HG03575 (cell line): ENCODE measurements at regions not wholly inside any gene's neighbourhood (a gene's known extent, or its start where the extent isn't known, plus 50 kb on each side); places are given as distances from the start of the nearest gene placed in this dataset.

ENCODE experiments used
- ATAC-seq: cut with Tn5 transposase; IDR thresholded peaks from one replicate; pipeline ENCODE4 v1.9.1; 2021; ENCODE audit not compliant: unreplicated experiment, insufficient number of reproducible peaks, low FRiP score; ENCODE audit errors: extremely low read depth

- ATAC-seq = no peak
Measured at GRCh38 chr12:118589162-118589561, 212.8 kb downstream of the SUDS3 start.

DNA sequence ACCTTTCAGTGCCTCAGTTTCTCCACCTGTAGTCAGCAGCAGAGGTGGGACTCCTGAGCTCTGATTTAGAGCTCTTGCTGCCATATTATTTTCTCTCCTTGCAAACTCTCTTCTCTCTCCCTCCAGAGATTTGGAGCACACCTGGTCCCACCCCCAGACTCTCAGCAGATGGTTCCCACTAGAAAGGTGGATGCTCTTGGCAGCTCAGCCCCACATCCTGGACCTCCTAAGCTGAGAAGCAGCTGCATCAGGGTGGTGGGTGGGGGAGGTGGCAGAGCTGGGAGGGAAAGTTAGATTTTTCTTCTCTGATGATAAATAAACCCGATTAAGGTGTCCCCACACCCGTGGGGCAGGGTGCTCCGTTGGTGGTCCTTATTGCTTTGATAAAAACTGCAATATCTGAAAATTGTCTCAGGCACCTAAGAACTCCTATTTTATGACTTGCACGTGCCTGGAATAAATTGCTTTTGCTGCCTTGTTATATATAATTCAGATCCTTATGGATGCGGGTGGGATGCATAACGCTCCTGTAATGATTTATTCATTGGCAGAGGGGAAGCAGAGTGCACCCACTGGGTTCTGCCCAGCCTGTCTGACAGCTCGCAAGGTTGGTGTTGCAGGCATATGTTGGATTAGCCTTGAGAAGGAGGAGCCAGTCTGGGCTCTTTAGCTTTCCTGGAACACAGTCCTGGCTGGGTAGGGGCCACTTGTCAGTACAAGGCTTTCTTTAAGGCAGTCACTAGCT is 214.2 kb downstream of the SUDS3 start:
- ATAC-seq = no peak

DNA sequence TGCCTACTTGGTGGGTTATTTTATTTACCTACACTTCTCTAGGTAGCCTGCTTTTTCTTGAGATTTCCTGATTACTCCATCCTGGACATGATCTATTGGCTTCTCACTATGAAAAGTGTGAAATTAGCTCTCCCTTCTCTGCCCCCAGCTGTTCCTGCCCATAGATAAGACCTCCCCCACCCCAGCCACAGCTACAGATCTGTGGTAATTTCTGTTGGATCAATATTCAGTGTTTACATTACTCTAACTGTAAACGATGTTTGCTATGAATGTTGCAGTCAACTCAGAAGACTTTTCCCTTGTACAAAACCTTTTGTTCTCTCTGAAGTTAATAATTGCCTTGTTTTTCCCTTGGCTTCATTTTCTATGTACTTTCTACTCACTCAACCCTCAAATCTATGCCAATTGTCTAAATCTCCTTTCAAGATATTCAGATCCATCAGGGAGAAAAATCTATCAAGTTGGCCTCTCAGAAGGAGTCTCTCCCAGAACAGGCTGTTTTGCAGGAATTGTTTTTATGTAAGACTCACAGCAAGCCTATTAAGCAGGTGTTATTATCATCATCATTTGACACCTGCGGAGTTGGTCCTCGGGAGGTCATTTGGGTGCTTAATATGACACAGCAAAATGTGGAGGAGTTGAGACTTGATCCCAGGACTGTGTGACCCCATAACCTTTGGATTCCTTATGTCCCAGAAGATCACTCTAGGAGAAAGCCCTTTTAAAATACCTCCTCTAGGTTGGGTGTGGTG is 227.4 kb downstream of the SUDS3 start:
- no peak for ATAC-seq

DNA sequence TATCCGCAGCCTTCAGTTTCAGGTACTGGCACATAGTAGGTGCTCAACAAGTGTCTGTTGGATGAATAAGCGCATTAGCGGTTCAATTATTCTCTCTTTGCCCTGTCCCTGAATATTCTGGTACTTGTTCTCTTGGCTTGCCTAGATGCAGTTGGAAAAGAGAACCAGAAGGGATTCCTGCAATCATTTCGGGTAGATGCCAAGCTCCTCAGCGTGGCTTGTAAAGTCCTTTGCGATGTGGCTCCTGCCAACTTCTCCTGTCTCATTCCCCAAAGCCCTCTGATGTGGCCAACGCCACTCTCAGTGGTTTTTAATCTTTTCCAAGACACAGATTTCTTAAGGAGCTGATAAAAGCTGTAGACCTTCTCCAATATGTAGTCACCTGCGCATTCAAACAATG is 230.3 kb downstream of the SUDS3 start:
- ATAC-seq = no peak

DNA sequence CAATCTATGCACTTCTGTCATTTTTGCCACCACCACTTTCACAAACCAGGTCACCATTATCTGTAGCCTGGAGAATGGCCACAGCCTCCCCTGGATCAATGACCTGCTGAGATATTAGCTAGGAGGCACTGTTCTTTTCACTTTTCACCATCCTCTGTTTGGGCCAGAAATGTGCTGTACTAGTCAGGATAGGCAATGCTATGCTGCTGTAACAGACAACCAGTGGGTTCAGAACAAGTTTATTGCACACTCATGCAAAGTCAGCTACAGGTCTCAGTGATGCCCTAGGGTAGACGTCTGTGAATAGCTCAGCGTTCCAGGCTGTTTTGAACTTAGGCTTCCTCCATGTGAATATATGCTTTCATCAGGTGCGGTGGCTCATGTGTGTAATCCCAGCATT is 231.5 kb downstream of the SUDS3 start:
- no peak for ATAC-seq

DNA sequence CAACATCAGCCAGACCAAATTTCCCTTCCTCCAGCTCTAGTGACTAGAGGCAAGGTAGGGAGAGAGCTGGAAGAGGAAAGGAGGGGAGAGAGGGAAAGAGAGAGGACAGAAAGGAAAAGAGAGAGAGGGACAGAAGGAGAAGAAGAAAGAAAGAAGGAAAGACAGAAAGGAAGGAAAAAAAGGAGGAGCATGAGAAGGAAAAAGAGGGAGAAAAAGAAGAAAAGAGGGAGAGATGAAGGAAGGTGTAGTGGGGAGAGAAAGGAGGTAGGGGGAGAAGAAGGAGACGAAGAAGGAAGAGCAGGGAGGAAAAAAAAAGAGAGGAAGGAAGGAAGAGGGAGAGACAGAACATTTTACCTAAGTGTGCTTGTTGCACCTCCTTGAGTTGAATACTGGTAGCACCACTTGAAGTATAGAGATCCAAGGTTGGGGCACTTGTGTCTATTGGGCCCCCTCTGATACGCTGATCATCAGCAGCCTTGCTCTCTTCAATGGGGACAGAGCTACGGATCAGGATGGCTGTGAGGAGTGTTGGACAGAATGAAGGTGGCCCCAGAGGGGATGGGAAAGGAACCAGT is 232.5 kb downstream of the SUDS3 start:
- ATAC-seq = no peak

DNA sequence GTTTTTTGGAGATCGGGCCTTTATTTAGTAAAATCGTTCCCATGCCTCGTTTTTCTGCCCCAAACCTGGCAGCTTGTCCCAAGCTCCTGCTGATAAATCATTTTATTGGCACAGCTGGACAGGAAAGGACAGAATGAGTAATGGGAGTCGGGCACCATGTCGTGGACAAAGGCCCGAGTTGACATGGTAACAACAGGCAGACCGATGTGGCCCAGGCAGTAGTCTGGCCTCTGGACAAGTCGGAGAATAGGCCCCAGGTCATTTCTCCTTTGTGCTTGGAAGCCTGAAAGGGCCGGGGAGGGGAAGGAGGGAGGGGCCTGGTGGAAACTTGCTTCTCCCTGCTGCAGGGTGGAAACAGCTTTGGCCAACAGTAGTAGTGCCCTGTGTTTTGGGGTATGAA is 234.9 kb downstream of the SUDS3 start:
- no peak for ATAC-seq

GRCh38 chr12:118611770-118612169 is 235.4 kb downstream of the SUDS3 start:
- no peak for ATAC-seq

DNA sequence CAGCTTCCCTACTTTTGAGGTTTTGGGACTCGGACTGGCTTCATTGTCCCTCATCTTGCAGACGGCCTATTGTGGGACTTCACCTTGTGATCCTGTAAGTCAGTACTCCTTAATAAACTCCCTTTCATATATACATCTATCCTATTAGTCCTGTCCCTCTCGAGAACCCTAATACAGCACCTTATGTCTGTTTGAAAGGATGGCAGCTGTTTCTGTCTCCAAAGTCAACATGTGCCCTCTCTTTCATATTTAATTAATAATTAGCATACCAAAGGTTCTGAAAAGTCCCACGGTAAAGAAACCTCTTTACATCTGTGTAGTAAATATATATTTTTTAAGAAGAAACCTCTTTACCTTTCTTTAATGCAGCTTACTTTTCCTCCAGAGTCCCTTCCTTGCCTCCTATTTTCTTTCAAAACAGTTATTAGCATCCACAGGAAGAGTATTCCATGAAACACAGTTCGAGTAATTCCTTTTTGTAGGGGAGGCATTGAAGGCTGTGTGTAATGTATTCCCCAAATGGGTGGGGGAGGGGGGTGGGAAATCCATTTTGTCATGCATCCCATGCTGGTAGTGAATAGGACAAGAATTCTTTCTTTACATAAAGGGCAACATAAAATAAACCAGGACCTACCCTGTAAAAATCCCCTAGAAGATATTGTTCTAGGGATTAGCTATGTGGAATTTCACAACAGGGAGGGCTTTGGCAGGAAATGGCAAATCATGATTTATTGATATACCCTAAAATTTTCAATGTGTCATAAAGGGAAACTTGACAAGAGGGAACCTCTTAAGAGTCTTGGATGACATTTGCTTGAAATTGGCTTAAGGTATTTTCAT is 241.5 kb downstream of the SUDS3 start:
- no peak for ATAC-seq

- ATAC-seq = no peak
Measured at GRCh38 chr12:118618695-118619094, 242.3 kb downstream of the SUDS3 start.

DNA sequence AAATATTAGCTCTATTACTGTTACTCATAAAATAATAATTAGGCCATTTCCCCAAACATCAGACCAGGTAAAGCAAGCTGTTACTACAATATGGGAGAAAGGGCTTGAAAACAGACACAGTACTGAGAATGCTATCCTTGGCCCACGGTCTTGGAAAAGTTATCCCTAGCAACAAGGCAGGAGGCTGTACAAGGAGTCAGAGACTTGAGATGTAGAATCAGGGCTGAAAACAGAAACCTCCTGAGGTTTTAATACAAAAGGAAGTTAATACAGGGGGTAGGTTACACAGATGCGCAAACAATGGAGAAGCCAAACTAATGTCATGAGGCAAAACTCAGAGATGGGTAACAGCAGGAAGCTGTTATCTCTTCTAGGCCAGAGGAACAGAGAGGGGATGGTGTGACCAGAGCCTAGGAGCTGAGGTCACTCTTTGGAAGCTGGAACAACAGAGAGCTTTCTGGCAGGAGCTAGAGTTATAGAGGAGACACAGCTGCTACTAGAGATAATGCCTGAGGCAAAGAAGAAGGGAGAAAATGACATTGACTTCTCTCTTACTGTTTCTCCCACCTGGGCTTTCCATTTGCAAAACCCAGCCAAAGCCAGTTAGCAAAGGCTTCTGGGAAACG is 248.8 kb downstream of the SUDS3 start:
- ATAC-seq = no peak

DNA sequence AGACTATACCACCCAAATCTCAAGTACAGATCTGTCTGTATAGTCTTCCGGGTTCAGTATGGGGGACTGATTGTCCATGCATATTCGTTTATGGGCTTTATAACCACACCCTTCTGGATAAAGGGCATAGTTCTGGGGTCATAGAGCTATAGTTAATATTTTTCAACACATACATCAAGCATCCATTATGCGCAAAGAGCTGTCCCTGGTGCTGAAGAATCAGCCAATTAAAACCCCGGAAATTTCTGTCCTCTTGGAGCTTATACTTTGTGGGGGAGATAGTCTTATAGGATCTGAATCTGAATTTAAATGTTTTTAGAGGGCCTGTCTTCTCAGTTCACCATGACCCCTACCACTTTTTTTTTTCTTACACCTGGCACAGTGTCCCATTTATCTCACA is 256.7 kb downstream of the SUDS3 start:
- no peak for ATAC-seq

DNA sequence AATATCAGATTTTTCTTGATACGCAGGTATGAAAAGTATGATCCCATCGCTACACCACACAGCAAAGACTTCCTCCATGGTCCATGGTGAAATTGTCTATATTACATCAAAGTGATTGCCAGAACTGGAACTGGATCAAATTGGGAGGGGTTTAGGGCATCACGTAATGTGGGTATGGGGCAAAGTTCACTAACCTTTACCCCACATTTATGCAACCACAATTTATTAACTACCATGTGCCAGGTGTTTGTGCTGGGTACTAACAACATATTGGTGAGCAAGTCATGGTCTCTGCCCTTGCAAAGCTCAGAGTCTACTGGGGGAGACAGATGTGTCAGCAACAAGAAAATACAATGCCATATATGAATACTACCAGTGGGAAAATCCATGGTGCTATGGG is 258.9 kb downstream of the SUDS3 start:
- no peak for ATAC-seq

GRCh38 chr12:118637767-118638370 is 261.5 kb downstream of the SUDS3 start:
- no peak for ATAC-seq

DNA sequence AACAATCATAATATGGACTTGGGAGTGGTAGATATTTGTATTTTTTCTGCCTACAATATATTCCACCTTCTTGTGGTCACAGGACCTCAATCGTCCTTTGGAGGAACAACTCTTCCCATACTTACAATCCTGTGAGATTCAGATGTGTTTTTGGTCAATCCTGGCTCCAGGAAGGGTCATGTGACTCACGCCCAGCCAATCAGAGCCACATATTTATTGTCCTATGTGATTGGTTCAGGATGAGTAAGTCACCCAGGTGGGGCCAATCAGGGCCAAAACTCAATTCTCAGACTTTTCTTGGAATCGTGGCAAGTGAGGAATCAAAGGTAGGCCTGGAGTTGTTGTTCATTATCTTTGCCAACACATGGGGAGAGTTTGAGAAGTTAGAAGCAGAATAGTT is 264.9 kb downstream of the SUDS3 start:
- ATAC-seq = no peak

- no peak for ATAC-seq
Measured at GRCh38 chr12:118645219-118645618, 268.9 kb downstream of the SUDS3 start.

GRCh38 chr12:118649765-118650585 is 273.6 kb downstream of the SUDS3 start:
- no peak for ATAC-seq

GRCh38 chr12:118650586-118650960 is 274.2 kb downstream of the SUDS3 start:
- ATAC-seq = no peak
